Hindlimb muscle (tissue), 1 donor: ENCODE measurements at regions not wholly inside any gene's neighbourhood (a gene's known extent, or its start where the extent isn't known, plus 50 kb on each side); places are given as distances from the start of the nearest gene placed in this dataset.

Experiments
- DNase-seq: peaks from one replicate; pipeline ENCODE4 v3.0.0-alpha.2; 2013

DNA sequence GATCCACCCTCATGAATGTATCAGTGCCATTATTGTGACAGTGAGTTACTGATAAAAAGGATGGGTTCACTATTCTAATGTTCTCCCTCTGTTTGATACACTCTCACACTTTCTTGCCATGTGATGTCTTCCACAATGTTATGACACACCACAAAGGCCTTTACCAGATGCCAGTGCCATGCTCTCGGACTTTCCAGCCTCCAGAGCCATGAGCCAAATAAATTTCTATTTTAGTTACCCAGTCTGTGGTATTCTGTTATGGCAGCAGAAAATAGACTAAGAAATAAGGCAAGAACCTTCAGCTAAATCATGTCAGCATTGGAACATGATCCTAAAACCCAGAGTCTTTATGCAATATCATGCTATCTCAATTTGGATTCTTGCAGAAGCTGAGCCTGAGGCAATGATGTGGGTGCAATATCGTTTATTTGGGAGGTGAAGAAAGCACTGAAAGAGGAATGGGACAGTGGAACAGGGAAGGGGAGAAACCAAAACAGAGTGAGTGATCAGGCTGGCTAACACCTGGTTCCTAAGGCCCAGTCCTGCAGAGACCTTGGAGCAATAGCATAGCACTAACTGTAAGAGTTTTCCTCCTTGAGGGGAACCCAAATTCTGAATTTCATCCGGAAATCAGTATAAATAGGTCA lies 130.4 kb upstream of the LRFN2 start:
- DNase-seq: no peak

DNA sequence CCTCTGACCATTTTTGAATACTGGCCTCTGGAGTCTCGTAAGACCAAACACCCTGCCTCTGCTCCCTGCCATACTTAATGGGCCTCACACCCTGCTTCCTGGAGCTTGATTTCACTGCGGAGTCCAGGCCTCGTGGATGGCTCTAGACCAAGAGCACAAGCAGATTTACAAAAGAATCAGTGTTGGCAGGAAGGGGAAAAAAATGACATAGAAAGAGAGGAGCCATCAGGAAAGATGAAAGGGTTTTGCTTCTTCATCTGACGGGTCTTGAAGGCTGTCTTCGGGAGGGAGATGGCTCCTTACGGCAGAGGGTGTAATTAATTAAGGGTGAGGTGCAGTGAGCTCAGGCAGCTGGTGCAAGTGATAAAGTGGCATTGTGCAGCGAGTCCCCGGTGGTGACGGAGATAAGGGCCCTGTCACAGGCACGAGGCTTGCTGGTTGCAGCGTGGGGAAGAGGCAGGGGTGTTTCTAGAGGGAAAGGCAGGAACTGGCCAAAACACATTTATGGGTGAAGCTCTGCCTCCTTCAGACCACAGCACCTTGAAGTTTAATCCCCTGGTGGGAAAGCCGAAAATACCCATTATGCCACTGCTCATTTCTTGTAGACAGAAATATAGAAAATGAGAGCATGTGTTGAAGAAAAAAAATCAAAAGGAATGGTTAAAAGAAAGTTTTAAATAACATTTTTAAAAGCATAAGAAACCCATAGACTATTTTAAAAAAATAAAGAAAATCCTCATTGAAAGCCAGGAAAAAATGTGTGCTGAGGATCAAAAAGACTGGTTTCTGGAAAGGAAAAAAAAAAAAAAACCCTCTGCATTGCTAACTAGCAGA lies 128.6 kb upstream of the LRFN2 start:
- DNase-seq: no peak

DNA sequence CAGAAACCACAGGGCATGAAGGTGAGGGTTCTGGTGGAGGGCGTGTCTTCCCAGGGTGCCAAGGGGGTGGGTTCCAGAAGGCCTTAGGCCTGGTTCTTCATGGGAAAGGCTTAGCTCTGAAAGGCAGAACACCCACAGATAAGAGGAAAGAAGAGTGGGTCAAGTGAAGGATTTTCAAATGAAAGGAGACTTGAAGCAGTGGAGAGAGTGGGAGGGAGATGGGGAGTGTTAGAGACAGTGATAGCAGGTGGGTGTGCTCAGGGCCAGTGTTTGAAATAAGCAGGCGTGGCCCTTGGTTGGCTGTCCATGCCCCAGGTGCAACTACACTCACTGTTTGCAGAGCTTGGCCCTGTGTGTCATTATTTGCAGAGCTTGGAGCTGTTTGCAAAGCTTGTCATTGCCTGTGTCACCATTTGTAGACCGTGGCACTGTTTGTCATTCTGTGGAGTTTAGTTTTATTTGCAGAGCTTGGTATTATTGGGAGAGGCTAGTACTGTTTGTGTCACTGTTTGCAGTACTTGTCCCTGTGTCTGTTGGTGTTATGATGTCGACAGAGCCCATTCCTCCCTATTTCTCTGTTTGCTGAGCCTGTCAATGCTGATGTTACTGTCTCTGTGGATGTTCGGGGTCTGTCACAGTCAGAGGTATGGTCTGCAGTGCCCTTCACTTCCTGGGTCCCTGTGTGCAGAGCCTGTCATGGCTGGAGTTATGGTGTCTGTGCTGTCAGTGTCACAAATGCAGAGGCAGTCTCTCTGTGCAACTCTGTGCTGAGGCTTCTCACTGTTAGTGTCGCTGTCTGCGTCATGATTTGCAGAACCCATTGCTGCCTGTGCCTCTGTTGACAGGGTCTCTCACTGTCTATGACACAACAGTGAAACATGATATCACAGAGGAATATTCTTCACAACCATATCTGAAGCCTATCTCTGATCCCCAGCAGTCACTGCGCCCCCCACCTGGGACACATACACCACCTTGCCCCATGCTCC lies 127.7 kb upstream of the LRFN2 start:
- no peak for DNase-seq

DNA sequence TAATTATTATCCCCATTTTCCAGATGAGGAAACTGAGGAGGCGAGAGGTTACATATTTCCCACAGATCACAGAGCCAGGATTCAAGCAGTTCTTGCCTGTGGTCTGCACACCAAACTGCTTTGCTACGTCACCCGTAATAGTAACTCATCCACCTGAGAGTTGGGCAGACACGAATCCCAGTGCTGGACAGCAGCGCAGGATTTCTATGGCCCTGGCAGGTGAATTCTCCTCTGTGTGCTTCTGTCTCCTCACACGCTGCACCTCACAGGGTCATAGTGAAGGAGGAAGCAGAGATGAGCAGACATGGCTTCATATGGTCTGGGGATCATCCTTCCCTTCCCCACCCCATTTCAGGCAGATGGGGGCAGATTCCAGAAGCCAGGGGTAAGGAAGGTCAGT lies 127.0 kb upstream of the LRFN2 start:
- DNase-seq: no peak

DNA sequence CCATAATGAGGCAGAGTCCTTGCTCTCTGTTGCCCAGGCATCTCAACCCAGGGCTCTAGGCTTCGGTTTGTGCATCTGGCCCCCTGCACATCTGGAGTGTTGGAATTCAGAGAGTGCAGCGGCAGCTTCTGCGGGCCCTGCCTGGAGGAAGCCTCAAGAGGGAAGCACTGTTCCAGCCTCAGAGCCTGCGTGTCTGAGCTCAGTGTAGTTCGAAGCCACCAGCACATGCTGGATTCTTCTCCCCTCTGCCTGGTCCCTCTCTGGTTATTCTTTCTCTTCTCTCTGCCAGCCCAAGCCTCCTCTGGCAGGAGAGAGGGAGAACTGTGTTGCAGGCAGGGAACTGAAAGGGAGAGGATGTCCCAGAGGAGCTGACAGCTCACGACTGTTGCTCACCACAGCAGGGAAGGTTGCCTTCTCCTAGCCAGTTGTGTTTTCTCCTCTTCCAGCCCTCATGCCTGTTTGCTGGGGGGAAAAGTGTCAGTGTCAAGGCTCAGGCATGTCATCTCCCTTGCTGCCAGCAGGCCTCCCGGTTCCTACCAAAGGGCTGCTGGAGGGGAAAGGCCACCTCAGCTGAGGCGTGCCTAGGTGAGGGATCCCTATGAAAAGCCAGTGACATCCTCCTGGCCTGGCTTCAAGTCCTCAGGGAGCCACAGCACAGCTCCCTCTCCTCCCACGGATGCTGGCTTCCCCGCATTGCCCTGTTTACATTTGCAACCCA lies 126.0 kb upstream of the LRFN2 start:
- no peak for DNase-seq

DNA sequence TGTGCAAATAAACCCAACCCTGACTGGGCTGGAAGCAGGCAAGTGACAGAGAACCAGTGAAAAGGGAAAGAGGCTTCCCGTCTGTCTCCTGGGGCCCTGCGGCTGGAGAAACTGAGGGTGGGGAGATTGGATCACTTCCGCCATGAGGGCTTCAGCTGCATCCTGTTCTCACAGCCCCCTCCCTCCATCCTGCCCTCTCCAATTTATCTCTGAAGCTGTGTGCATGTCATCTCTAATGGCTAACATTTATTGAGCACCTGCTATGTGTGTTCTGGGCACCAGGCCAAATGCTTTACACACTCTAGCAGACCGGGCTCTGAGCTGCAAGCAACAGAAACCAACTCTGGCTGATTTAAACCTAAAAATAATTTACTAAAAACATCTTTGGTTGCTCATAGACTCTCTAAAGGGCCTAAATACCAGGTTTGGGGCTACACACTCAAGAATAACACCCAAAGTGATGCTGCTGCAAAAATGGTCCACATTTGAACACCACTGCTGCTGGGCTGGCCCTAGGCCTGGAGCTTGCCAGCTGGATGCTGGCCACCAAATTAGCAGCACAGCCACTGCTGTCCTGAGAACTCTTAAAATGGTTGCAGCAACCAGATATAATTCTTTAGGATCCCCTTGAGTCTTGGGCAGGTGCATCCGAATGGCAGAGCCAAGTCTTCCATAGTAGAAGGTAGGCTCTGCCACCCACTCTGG lies 123.6 kb upstream of the LRFN2 start:
- DNase-seq: peak; percentile 34

DNA sequence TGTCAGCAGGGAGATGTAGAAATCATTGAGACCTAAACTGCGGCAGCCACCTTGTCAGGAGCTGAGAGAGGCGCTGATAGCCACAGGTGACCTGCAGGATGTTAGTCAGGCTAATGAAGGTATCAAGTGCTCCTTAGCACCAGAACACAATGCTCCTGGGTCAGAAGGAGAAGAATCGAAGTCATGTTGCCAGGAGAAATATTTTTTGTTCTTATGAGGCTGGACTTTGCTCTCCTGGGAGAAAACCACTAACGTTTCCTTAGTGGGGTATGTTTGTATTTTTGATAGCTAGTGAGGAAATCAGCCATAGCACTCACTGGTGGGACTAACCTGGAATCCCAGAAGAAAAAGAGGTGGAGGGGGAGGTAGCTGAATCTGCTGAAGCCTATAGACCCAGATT lies 120.9 kb upstream of the LRFN2 start:
- no peak for DNase-seq

DNA sequence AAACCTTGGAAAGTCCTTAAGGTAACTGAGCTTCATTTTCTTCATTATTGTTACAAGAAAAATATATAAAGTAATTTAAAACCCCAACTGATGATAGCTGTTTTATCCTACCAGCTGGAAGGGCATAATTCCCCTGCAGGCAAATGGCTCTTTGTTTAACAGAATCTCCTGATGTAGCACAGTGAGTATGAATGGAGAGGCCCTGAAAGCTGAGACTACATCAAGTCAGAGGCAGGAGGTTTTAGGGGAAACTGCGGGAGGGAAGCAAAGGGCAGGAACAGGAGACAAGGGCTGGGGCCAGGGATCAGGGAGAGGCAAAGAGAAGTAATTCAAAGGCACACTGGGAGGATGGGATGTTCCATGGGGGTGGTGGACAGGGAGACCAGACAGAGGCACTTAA lies 119.0 kb upstream of the LRFN2 start:
- DNase-seq: no peak

DNA sequence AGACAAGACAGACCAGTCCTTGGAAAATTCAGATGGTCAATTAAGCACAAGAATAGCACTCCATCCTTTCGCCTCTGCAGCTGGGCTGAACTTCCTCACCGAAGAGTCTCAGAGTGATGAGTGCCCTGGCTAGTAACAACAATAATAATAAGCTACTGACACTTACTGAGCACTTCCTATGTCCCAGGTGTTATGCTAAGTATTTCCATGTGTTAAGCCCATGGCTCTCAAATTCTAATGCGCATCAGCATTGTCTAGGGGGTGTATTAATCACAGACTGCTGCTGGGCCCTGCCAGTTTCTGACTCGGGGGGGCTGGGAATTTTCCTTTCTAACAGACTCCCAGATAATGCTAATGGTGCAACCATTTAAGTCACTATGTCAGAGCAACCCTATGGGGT lies 118.2 kb upstream of the LRFN2 start:
- DNase-seq: no peak

DNA sequence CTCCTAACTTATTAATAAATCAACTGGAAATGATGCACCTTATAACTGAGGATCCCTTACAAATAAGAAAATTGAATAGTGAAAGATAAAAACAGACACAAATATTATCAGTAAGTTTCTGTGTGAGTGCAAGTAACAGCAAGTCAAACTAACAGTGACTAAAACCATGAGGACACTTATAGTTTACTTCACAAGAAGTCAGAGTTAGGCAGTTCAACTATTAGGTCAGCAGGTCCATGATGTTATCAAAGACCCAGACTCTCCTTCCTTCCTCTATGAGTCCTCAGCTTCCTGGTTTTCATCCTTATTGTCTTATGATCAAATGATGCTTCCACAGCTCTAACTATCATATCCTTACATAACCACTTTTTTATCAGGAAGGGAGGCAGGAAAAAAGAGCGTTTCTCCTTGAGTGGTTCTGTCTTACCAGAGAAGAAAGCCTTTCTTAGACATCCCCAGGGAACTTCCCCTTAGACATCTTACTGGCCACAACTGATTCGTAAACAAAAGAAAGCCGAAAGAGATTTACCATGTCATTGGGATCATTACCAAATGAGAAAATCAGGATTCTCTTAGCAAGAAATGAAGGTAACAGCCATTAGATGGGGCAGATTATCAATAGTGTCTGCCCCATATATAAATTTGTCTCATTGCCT lies 114.3 kb upstream of the LRFN2 start:
- no peak for DNase-seq

DNA sequence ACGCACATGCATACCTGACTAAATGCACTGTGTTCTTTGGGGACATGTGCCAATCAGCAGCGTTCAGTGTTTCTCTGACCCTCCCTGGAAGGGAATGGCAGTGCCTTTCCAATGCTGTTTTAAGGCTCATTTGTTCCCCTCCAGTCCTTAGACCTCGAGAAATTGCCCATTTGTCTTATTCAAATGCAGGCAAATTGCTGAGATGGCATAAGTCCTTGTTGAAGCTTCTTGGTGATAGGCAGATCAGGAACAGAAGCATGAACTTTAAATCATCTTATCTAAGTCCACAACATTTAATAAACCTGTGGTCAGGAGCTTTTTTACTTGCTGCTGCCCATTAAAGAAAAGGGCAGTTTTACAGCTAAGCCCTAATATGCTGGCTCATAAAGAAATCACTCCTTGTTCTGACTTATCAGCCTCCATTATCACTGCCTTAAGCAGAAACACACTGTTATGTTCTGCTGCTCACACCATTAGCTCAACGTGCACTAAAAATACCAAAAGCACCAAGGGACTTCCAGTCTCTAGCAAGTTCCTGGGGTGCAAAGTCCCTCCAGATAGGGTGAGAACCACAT lies 112.9 kb upstream of the LRFN2 start:
- DNase-seq: no peak

DNA sequence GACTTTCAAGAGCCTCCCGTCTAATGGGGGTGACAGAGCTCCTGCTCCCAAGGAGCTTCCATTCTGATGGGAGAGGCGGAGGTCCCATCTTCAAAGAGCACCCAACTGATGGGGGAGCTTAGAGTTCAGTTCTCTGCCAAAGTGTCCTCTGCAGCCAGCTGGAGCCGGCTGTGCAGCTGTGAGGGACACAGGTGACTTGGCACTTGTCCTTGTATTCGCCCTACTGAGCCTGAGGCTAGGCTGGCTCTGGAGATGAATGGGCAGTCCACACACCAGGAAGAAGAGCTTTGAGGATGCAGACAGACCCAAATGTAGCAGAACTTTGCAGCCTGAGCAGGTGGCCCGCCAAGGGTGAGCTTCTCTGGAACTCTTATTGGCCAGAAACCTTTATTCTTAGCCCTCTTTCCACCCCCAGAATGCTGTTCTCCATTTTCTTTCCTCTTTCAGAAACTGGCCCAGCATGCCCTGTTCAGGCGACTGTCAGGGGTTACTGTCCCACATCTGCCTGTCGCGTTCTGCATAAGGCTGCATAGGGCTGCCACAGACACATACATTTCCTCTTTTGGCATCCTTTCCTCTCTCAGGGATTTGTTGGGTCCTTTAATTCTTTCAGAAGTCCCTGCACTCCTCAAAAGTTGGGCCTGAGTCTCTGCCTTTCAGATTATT lies 108.7 kb upstream of the LRFN2 start:
- DNase-seq: no peak

DNA sequence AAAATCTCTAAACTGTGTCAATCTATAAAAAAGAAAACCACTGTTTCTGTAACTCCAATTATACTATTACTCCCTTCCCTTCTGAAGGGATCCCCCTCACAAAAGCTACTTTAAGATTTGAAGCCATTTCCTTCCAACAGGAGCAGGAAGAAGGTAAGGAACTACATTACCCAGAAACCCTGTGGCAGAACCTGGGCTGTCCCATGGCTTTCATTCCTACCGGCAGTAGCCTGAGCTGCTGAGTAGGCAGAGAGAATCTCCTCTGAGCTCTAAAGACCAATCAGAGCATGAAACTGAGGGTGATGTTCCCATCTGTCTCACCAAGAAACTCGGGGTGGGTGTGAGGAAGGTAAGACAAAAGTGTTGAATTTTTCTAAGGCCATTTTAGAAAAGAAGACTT lies 108.0 kb upstream of the LRFN2 start:
- DNase-seq: no peak

DNA sequence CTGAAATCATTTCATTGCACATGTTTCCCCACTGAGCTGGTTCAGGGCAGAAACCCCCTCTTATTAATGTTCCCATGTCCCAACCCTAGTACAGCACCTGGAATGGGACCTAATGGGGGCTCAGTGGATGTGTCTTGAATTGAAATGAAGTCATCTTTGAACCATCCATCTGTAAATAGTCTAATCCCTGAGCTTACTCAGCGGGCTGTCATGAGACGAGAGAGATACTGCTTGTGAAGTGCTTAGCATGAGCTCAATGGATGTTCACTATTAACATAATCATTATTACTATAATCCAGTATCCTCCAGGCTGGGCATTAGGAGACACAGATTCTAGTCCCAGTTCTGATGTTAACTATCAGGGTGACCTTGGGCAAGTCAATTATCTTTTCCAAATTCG lies 106.6 kb upstream of the LRFN2 start:
- no peak for DNase-seq

DNA sequence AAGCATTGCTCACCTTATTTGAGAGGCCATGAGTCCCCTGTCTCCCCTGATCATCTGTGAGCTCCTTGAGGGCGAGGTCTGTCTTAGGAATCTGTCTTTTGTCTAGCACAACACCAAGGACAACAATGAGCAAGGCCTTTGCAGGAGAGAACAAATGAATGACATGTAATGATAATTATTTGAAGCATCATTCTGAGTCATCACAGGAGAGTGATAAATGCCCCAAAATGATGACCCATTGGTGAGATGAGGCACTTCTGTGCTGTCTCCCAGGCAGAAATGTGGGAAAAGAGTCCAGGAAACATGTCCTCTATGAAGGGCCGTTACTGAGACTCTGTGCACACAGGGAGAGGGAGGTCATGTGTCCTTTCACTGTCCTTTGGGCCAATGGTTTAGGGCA lies 105.2 kb upstream of the LRFN2 start:
- DNase-seq: no peak

DNA sequence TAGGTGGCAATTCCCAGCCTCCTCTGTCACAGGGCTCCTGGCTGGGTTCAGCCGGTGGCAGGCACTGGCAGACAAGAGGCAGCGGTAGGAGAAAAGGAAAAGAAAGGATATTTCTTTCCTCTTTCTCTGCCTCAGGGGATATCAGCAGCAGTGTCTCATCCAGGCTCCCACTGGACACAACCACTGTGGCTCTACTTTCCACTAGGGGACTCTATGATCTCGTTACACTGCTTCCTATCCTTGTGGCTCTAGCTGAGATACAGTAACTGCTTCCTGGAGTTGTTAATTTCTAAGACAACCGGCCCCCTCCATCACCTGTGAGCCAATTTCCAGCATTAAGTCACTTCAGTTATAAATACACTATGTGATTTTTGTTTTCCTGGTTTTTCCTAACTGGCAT lies 102.0 kb upstream of the LRFN2 start:
- no peak for DNase-seq

DNA sequence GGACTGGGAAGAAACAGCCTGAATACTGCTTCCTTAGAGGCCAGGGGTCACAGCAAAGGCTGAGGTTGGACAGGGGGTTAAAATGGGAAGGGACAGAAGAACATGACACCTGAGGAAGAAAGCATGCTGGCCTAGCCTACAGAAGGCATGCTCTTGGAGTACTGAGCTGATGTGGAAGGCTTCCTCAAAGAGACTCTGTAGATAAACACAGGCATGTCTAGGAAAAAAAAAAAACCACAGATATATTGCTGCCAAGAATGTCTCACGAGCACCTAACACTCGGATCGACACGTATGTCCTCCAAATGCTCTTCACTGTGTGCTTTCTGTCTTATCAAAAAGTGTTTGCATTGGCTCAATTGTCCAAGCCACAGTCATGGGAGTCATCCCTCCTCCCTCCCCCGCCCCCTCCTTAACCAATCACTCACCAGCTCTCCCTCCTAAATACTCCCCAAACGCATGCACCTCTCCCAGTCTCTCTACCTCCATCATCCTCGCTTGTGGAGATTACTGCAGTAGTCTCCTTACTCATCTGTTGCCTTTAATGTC lies 101.1 kb upstream of the LRFN2 start:
- no peak for DNase-seq

DNA sequence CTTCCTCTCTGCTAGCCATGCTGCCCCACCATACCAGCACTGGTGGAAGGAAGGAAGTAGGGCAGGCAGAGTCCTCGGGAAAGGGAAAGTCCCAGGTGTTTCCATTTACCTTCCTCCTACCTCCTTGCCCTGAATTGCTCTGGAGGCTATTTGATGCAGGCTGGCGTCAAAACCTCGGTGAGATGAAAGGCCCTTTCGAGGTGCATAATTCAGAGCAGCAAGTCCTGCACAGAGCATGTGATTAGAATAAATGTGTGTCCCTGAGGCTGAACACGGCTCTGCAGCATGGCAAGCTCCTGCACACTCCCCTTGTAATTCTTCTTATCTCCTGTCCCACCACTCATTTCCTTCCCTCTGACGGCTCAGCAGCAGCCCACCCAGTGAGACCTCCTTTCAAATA lies 98.7 kb upstream of the LRFN2 start:
- no peak for DNase-seq

DNA sequence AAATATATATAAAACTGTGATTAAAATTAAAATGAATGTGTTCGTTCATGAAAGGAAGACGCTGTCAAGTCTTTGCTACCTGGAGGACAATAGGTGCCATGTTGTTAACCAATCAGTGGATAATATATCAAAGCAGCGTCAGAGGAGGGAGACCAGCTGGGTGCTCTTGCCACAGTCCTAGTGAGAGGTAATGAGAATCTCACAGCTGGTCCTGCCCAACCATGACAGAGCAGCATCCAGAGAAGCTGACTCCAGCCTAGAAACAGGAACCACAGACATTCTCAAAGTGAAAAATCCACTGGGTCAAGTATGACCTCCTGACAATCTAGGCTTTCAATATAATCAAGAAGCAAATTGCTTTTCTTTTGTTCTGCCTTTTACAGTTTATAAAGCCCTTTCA lies 94.5 kb upstream of the LRFN2 start:
- DNase-seq: no peak

DNA sequence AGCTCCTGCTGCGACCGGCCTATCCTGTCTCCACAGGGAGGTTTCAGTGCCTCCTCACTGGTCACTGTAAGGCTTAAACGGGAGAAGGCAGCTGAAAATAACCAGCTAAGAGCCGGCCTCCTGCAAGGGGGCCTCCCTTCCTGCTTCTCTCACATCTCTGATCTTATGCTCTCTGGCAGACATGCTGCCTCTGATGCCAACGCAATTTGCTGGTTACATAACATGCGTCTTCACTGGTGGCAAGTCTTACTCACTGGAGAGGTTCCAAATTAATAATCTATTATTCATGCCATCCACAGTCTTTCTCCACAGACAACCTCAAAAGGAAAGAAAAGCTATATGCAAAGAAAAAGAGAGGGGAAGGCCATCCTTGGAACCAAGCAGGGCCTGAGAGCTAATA lies 91.8 kb upstream of the LRFN2 start:
- DNase-seq: no peak
